Frontal cortex (tissue), 3 donors: ENCODE measurements at regions not wholly inside any gene's neighbourhood (a gene's known extent, or its start where the extent isn't known, plus 50 kb on each side); places are given as distances from the start of the nearest gene placed in this dataset.

Experiments used
- DNase-seq, 2 donors: peaks; one replicate each; pipeline ENCODE4 v3.0.0; 2012; ENCODE audit warnings: low spot score in 2 of 2
- FAIRE-seq: peaks from 2 replicates; lab custom pipeline; 2012; peaks lifted over from hg19 to GRCh38; lab: Jason Lieb, UNC
- donor health status: control.
- donor health status: control.
- donor health status: control.

DNA sequence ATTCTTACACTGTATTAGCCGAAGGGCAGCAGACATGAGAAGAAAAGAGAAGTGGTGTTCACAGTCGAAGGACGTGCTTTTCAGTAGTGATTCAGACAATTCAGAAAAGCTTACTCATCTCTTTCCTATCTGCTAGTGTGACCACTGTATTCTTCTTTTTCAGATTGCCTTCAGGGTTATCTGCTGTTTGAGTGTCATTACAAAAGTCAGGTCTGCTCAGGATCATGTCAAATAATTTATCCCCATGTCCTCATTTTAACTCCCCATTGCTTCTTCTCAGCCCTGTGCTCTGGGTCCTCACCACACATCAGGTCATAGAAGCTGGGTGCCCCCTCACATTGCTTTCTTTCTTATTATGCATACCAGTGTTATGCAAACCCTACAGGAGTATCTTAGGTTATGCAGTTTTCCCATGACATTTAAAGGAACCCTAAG is 394.0 kb downstream of the CETN3 start:
- DNase-seq (no peak), FAIRE-seq (no peak)

- no peak for FAIRE-seq
These were observed 395.1 kb downstream of the CETN3 start for GRCh38 chr5:90014420-90014819.

DNA sequence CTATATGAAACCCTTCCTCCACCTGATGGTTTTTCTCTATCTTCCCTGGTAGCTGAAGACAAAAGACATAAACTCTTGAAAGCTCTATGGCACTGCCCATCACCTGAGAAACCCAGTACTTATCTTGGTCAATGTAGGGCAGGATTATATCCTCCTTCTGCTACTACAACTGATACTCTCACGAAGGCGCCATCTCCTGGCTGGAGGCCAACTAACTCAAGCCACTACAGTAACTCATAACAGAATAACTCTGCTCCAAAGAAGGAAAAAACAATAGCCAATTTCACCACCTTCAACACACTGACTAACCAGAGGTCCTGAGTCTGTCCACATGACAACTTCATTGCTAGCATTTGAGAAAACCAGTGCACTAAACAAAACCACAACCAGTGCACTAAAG is 409.2 kb downstream of the CETN3 start:
- DNase-seq (no peak), FAIRE-seq (no peak)

More at GRCh38 chr5:90014420-90014819, 395.1 kb downstream of the CETN3 start:
- no peak for DNase-seq

- FAIRE-seq (no peak), DNase-seq (no peak)
These were observed 410.8 kb downstream of the CETN3 start for GRCh38 chr5:89998519-89999305.

DNA sequence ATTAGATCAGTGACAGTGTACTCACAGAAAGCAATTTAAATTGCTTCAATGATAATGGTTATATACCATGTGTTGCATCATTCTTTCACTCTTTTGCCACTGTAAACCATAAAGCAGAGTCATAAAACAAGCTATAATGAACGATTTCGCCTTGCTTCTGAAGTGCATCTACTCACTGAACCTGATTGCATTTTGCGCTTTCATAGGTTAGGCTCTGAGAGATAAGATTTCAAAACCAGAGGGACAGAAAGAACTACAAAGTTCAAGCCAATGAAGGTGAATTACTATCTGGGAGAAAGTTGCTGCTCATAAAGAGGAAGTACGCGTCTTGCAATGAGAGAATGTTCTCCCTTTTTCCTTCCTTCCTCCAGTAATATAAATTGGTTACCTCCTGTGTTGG is 412.7 kb downstream of the CETN3 start:
- no peak for FAIRE-seq
- DNase-seq = no peak

DNA sequence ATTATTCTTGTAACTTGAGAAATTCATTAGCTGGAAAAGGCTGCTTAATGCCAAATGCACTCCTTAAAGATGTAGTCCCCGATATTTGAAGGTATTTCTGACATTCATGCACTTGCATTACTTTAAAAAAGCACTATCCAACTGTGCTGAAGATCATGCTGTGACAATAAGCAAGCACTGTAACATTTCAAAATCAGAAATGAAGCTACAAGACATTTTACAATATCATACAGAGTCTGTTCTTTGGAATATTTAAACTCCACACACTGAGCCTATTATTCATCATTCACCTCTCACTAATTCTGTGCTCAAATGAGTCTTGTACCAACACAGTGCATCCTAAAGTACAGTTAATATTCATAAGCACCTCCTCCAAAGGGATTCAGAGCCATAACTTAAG is 413.2 kb downstream of the CETN3 start:
- FAIRE-seq (no peak), DNase-seq (no peak)

DNA sequence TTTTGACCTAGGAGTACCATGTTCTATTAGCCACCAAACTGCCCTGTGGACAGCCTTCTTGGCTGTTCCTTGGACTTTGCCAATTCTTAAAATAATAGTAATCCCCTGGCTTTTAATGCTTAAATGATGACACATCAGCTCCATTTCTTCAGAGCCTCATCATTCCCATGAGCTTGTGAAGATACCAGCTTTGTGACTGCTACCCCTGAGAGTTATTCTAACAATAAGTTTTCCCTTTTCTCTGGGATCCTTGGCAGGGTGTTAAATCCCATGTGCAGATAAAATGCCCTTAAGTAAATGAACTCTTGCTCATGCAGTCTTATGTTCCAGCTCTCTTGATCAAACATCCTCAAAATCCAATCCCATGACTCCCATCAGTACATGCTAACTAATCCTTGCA is 415.3 kb downstream of the CETN3 start:
- DNase-seq (no peak), FAIRE-seq (no peak)

- DNase-seq = no peak
- no peak for FAIRE-seq
These were observed 417.4 kb downstream of the CETN3 start for GRCh38 chr5:89992201-89992600.

DNA sequence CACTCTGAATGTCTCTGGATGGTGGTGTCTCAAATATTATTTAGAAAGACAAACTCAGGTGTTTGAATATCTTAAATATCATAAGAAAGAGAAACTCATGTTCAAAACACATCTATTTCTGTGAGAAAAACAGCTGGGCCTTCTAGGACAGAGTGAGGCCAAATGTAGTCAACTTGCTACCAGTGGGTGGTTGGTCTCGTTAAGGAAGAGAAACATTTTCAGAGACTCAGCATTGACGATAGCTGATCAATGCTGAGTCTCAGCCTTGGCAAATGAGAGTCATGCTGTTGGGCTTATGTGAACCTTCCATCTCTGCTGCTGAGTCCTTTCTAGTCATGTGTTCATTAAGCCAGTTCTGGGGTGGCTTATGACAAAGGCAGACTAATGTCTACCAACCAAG is 418.0 kb downstream of the CETN3 start:
- no peak for FAIRE-seq
- DNase-seq = no peak

DNA sequence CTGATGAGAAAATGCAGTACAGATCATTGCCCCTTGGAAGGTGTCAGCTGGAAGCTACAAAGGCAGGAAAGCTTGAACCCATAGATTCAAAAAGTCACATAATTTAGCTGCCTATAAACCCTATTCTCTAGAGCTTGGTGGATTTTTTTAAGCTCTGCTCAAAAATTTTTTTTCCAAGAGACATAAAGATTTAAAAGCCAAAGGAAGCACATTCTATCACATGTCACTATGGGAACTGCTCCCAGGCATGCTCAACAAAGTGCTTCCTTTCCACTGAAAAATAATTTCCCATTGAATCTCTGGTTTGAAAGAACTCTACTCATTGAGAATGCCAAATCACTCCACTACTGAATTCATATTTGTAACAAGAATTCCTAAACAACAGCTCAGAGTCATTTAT is 419.8 kb downstream of the CETN3 start:
- FAIRE-seq (no peak), DNase-seq (no peak)

DNA sequence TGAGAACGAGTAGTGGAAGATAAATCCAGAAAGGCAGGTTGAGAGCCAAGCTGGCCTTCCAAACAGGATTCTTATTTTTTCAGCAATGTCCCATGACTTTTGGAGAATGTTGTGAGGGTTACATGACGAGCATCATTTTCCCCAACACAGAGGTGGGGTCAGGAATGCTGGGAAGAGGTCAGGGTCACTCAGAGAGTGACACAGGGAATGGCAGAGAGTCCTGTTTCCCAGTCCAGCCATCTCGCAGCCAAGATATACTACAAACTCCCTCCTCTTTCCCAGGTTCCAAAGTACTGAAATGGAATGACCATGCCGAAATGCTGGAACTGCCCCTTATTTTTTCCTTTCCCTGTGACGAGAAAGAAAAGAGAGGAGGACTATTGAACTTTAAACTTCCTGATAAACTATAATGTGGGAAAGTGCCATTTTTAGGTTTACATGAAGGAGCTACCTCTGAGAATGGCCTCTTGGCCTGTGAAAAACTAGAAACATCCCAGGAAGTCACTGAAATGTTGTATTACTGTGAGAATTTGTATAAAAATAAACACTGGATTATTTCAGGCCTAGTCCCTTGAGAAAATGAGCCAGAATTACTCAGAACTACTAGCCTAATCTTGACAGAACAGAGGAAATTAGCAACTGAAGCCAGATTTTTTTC is 420.4 kb downstream of the CETN3 start:
- no peak for DNase-seq
- FAIRE-seq = no peak

DNA sequence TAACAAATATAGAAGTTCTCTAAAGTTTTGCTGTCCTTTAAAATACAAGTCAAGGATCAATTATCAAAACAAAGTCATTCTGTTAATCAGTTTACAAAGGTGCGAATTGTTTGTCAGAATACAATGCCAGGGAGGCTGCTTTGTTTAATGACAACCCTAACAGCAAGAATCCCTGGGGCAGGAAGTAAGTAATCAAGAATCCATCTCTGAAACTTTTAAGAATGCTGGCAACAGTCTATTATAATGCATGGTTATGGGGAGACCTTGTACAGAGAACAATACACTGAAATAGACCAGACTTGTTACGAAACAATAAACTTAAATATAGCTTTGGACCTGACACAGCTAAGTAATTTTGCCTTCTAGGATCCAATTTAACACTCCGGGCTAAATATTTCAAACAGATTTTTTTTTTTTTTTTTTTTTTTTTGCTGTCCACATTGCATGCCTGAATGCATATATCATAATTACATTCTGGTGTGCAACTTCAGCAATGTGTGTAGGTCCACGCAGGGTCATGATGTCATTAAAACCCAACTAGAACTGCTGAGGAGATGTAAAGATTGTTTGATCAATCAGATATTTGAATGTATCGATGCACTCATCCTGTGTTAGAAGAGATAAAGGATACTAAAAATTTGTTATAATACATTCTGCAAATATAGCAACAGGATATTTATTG is 421.3 kb downstream of the CETN3 start:
- DNase-seq (no peak), FAIRE-seq (no peak)

DNA sequence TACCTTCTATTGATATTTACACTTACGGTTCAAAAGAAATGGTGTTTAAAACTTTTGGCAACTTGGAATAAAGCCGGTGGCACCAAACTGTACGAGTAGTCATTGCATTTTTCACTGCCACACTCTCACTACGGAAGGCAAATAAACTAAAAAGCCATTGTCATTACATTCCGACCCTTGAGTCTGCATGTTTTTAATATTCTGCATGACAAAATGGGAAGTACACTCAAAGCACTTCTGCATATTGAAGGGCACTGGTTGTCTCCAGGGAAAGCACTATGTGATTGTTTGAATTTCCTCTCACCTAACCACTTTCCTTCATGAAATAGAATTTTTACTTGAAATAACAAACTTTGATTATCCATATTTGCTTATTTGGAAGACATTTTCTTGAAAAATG is 426.3 kb downstream of the CETN3 start:
- FAIRE-seq (no peak), DNase-seq (no peak)

DNA sequence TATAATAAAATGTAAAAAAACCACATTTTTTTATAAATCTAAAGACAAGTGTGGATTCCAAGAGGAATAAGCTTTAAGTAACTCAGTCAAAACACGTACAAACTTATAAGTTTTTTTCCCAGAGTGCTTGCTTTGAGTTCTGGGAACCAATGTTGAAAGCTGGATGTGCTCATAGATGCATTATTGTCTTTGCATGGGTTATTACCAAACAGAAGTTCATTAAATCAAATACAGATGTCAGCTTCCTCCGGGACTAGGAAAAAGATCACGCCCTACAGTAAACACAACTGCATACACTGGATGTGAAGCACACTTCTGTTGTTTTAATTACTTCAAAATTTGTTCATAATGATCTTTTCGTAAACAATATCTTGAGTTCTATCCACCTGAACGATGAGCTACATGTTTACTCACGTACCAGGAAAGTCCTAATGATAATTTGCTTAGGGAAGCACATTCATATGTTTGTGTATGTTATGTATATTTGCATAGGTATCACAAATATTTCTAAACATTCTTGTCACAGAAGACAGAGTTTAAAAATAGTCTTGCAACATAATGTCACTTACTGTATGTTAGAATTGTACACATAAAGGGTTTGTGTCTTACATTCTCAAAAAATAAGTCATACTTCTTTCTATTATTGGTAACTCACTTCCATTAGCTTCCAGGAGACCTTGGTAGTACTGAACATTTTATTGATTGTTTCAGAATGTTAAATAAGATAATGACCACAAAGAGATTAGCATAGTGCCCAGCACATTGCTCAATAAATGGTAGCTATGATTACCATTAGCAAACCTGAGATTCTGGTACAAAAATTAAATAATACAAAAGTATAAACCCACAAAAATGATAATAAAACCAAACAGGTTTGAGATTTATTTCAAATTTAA is 427.4 kb downstream of the CETN3 start:
- DNase-seq = no peak
- no peak for FAIRE-seq

DNA sequence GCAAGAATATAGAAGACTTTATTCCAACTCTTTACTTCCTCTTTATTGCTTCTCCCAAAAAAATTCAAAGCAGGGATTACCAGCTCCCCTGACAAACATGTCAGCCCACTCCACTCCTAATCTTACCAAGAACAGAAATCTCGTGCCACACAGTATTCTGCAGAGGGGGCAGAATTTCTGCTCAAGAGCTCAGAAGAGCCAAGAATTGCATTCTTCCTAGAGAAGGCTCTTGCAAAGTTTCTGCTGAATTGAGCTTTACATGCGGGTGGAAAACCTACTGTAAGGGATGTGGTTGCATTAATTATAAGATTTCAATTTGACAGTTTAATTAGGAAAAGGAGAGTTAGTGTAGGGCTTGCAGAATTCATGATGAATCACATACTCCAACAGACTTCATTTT is 428.5 kb downstream of the CETN3 start:
- DNase-seq (no peak), FAIRE-seq (no peak)

GRCh38 chr5:89973516-89973915 is 436.0 kb downstream of the CETN3 start:
- no peak for DNase-seq
- no peak for FAIRE-seq

DNA sequence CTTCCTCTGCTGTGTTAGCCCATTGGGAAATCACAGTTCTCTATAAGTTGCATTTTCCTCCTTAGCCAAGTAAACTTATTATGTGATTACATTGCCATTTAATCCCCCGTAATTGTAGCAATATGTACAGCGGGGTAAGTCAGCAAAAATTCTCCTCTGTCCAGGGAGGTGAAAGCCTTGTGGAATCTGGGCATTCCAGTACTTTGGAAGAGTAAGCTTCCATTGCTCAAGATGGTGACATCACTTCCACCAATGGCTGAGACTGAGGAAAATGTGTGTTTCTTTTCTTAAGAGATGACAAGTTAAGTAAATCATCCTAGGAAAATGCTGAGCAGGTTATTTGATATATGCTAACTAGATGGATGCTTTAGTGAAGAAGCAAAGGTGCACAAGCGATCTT is 436.7 kb downstream of the CETN3 start:
- FAIRE-seq (no peak), DNase-seq (no peak)

GRCh38 chr5:89968958-89969381 is 440.6 kb downstream of the CETN3 start:
- DNase-seq (no peak), FAIRE-seq (no peak)

- no peak for FAIRE-seq
- no peak for DNase-seq
These were observed 441.6 kb downstream of the CETN3 start for GRCh38 chr5:89967771-89968444.

DNA sequence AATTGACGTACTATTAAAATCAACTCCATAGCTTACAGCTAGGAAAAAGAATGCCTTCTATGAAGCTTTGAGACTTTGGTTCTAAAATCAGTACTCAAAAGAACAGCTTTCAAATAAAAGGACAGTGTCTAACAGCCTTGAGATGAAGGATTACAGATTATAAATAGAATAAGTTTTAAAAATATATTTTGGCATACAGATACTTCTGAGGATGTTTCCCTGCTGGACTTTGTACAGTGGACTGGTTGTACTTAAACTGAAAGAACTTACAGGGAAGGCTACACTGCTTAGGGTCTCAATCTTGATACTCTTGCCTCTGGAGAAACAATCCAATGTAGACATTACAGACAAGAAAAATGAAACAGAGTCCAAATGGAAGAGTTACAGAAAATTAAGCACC is 452.7 kb downstream of the CETN3 start:
- DNase-seq (no peak), FAIRE-seq (no peak)
